ENCODE measurements at regions not wholly inside any gene's neighbourhood (a gene's known extent, or its start where the extent isn't known, plus 50 kb on each side); places are given as distances from the start of the nearest gene placed in this dataset.

DNA sequence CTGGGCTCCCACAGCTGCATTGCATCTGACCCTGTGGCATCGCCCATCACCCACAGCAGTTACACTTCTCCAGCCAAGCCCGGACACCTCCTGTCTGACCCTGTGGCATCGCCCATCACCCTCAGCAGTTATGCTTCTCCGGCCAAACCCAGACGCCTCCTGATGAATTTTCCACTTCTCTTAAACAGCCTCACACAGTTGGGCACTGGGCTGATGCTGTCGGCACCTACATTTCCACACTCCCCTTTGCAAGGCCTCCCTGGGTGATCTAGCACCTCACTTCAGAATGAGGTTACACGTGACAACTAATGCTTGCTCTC lies 175.2 kb upstream of the ARID1B start:
- no peak for DNase-seq
- ATAC-seq (ENCODE audit: low FRiP score in 2 of 2): peak in 1 of 2 donors; percentile 19
- TF ChIP-seq, protein P1, sequence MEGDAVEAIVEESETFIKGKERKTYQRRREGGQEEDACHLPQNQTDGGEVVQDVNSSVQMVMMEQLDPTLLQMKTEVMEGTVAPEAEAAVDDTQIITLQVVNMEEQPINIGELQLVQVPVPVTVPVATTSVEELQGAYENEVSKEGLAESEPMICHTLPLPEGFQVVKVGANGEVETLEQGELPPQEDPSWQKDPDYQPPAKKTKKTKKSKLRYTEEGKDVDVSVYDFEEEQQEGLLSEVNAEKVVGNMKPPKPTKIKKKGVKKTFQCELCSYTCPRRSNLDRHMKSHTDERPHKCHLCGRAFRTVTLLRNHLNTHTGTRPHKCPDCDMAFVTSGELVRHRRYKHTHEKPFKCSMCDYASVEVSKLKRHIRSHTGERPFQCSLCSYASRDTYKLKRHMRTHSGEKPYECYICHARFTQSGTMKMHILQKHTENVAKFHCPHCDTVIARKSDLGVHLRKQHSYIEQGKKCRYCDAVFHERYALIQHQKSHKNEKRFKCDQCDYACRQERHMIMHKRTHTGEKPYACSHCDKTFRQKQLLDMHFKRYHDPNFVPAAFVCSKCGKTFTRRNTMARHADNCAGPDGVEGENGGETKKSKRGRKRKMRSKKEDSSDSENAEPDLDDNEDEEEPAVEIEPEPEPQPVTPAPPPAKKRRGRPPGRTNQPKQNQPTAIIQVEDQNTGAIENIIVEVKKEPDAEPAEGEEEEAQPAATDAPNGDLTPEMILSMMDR (IDR thresholded peaks at IDR 0.05): no peak
- TF ChIP-seq POLR2AphosphoS5 (IDR thresholded peaks at IDR 0.05): no peak
- no peak for TF ChIP-seq EP300 (IDR thresholded peaks at IDR 0.05)
- no peak for TF ChIP-seq POLR2A (IDR thresholded peaks at IDR 0.05)
- peaks cover 0 to 6% (median 0%) of the 10 kb centered on the region in 4 donors for H3K9me3 ChIP-seq
- 82 to 89% methylated on average over 7 of the region's 7 CpGs for WGBS, 2 donors
- no peaks in the 10 kb centered on the region for H3K4me1 ChIP-seq
- no peak overlapping the region for H3K27ac ChIP-seq
- no peak overlapping the region for H3K4me3 ChIP-seq
- H3K27me3 ChIP-seq: no peaks in the 10 kb centered on the region
- H3K36me3 ChIP-seq: no peaks in the 10 kb centered on the region

DNA sequence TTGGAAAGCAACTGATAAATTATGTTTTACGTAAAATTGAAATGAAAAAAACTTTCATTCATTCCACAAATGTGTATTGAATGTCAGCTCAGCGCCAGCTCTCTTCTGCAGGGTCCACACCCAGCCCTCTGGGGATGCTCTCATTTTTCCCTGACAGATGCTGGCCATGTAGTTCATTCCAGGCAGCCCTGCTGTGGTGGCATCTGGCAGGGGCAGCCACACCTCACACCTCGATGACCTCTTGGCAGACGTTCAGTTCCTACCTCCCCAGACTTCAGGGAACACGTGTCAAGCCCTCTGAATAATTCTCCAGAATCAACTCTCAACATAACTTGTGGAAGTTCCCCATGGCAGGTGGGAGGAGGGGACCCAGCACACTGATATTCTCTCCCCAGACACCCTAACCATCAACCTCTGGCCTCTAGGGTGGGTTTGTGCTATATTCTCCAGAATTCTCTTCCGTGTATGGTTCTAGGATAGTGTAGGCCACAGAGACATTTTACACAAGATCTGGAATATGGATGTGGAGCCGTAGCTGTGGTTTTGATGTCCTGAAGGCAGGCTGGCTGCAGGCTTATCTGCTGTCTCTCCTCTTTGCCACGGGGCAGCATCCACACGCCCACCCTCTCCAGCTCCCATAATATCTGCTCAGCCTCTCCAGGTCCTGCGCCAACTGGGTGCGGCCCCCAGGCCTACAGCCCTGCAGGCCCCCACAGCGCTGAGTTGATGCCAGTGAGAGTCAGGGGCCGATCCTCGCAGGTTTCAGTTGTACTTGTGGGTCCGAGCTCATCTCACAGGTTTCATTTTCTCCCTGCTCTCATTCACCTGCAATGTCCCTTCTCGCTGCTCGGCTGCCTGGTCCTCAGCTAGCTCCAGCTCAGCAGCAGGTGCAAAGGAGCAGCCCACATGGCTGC lies 175.8 kb upstream of the ARID1B start:
- Histone ChIP-seq H3K36me3 (no peaks in the 10 kb centered on the region), H3K9me3 (peaks cover 0 to 6% (median 0%) of the 10 kb centered on the region in 4 donors), H3K4me1 (no peaks in the 10 kb centered on the region), H3K27ac (no peak overlapping the region), H3K4me3 (no peak overlapping the region), H3K27me3 (no peaks in the 10 kb centered on the region)
- ATAC-seq (ENCODE audit: low FRiP score in 2 of 2) (peak; percentile 59 to 62), DNase-seq (peak in 1 of 2 donors; percentile 37)
- no peak for TF ChIP-seq POLR2AphosphoS5 (IDR thresholded peaks at IDR 0.05)
- TF ChIP-seq POLR2A (IDR thresholded peaks at IDR 0.05): no peak
- no peak for TF ChIP-seq EP300 (IDR thresholded peaks at IDR 0.05)
- TF ChIP-seq, protein P1 (IDR thresholded peaks at IDR 0.05): no peak
- 74 to 87% methylated on average over 14 to 17 of the region's 17 CpGs for WGBS, 2 donors

DNA sequence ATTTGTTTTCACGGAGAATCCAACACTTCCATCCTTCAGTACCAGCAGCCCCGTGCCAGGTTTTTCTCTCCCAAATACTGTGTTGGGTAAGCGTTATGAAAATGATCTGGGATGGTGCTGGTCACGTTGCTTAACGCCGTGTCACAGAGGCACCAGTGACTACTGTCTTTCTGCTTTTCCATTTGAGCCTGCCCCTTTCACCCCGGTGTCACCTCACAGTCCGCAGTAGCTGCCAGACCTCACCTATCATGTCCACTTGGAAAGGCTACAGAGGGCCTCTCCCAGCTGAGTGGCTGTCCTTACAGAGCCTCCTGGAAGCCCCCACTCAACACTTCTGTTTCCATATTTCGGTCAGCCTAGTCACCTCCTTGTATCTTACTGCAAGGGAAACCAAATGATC lies 176.5 kb upstream of the ARID1B start:
- no peak for TF ChIP-seq POLR2AphosphoS5 (IDR thresholded peaks at IDR 0.05)
- TF ChIP-seq, protein P1 (IDR thresholded peaks at IDR 0.05): no peak
- TF ChIP-seq EP300 (IDR thresholded peaks at IDR 0.05): no peak
- no peak for TF ChIP-seq POLR2A (IDR thresholded peaks at IDR 0.05)
- DNase-seq (no peak), ATAC-seq (ENCODE audit: low FRiP score in 2 of 2) (peak in 1 of 2 donors; percentile 17)
- Histone ChIP-seq H3K4me3 (no peak overlapping the region), H3K27me3 (no peaks in the 10 kb centered on the region), H3K9me3 (peaks cover 0 to 6% (median 0%) of the 10 kb centered on the region in 4 donors), H3K27ac (peak overlapping the region in 2 of 4 donors; percentile 13 to 43), H3K4me1 (no peaks in the 10 kb centered on the region), H3K36me3 (no peaks in the 10 kb centered on the region)
- 75 to 87% methylated on average over 9 of the region's 9 CpGs for WGBS, 2 donors

DNA sequence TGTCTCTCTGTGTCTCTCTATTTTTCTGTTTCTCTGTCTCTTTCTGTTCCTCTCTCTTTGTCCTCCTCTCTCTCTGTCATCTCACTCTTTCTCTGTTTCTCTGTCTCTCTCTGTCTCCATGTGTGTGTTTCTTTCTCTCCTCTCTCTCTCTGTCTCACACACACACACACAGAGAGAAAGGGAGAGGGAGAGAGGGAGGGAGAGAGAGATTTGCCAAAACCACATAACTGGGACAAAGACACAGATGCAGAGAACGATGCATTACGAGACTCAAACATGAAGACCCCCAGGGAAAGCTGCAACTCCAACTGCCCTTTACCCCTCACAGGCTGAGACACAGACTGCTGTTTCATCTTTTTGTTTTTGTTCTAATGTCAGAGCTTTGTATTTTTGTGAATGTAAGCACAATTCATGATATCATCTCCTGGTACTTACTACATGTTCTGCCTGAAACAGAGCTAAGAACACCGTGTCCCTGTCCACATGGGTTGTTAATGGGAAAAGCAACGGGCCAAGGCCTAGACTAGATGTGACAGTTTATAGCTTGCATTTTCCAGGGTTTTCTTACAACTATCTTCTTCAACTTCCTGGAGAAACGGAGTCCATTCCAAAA lies 177.1 kb upstream of the ARID1B start:
- TF ChIP-seq EP300 (IDR thresholded peaks at IDR 0.05) (peak in 1 of 4 donors; percentile 38), POLR2A (IDR thresholded peaks at IDR 0.05) (no peak), POLR2AphosphoS5 (IDR thresholded peaks at IDR 0.05) (no peak)
- TF ChIP-seq, protein P1 (IDR thresholded peaks at IDR 0.05): no peak
- no peak overlapping the region for H3K4me3 ChIP-seq
- ATAC-seq (ENCODE audit: low FRiP score in 2 of 2) (peak in 1 of 2 donors; percentile 82), DNase-seq (no peak)
- H3K36me3 ChIP-seq: no peaks in the 10 kb centered on the region
- no peaks in the 10 kb centered on the region for H3K4me1 ChIP-seq
- peak overlapping the region in 3 of 4 donors; percentile 31 to 43 (median 35) for H3K27ac ChIP-seq
- WGBS, 2 donors: 72 to 77% methylated on average over 5 of the region's 5 CpGs
- no peaks in the 10 kb centered on the region for H3K27me3 ChIP-seq
- H3K9me3 ChIP-seq: peaks cover 0 to 6% (median 0%) of the 10 kb centered on the region in 4 donors

All from upper lobe of left lung (tissue), 6 donors.